Sigmoid colon (tissue), 6 donors: ENCODE measurements at regions not wholly inside any gene's neighbourhood (a gene's known extent, or its start where the extent isn't known, plus 50 kb on each side); places are given as distances from the start of the nearest gene placed in this dataset.

Source experiments
- DNase-seq: peaks from one replicate; pipeline ENCODE4 v3.0.0-alpha.2; 2019
- H3K27ac ChIP-seq, 4 donors: fragments of 200-600 bp; sonication (generic); one replicate each; pipeline ENCODE4 v1.5.1; 2016 to 2019; ENCODE audit warnings: mild to moderate bottlenecking in 1 of 4
- H3K27me3 ChIP-seq, 3 donors: fragments of 200-600 bp; sonication (generic); one replicate each; pipeline ENCODE4 v1.5.1; 2019; ENCODE audit warnings: mild to moderate bottlenecking in 1 of 3
- H3K36me3 ChIP-seq, 4 donors: fragments of 200-600 bp; sonication (generic); one replicate each; pipeline ENCODE4 v1.5.1; 2016 to 2019
- H3K4me1 ChIP-seq, 4 donors: fragments of 200-600 bp; sonication (generic); one replicate each; pipeline ENCODE4 v1.5.1; 2017 to 2019
- H3K4me3 ChIP-seq, 4 donors: fragments of 200-600 bp; sonication (generic); one replicate each; pipeline ENCODE4 v1.5.1; 2017 to 2019; ENCODE audit warnings: mild to moderate bottlenecking in 2 of 4, moderate library complexity in 1 of 4
- H3K9me3 ChIP-seq, 4 donors: fragments of 200-600 bp in 3 of 4; sonication (generic) in 3 of 4; one replicate each; pipeline versions ENCODE4 v1.5.1 to v1.6.1; 2013 to 2019
- CTCF ChIP-seq, 4 experiments: fragments of 450-650 bp in 3 of 4; fragments of 200-600 bp in 1 of 4; IDR thresholded peaks; one replicate each; pipeline ENCODE4 v1.5.1; 2016 to 2019; ENCODE audit warnings: antibody characterized with exemption in 4 of 4, mild to moderate bottlenecking in 3 of 4, moderate library complexity in 2 of 4
- EP300 ChIP-seq, 4 donors: sonication (generic); formaldehyde crosslinking; IDR thresholded peaks; one replicate each; pipeline ENCODE4 v1.6.1; 2017; ENCODE audit warnings: antibody characterized with exemption in 4 of 4
- POLR2A ChIP-seq, 2 donors: fragments of 450-650 bp; IDR thresholded peaks; one replicate each; pipeline ENCODE4 v1.6.1; 2016; ENCODE audit warnings: antibody characterized with exemption in 2 of 2, mild to moderate bottlenecking in 2 of 2, moderate library complexity in 2 of 2
- POLR2AphosphoS5 ChIP-seq, 4 donors: sonication (generic); formaldehyde crosslinking; IDR thresholded peaks; one replicate each; pipeline ENCODE4 v1.6.1; 2017; ENCODE audit warnings: antibody characterized with exemption in 4 of 4
- WGBS, 2 donors: extraction: QIAGEN DNeasy Blood & Tissue Kit; methylation state at CpG; one replicate each; pipeline ENCODE4 v1.1.7; 2013; 5-methylcytosine and 5-hydroxymethylcytosine counted together
- intact Hi-C: fragments of 100-400 bp; cut with DNase I; formaldehyde crosslinking; loops from one replicate; pipeline ENCODE4 v1.15.1; 2023
- donor health status: healthy with polysubstance abuse.
- donor health status: healthy.

DNA sequence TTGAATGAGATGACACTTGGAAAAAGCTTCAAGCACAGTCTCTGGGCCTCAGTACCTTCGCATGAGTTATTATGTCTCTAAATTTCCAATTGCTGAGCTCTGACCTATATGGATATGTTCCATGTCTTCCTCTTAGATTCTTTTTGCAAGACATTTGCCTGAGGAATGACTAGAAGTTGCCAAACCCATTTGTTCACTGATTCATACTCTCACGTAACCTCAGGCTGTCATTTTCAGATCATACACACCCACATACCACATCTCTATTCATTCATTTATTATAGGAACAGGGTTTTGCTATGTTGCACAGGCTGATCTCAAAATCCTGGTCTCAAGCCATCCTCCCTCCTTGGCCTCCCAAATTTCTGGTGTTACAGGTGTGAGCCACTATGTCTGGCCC, 2137.1 kb upstream of the TENM3 start:
- Histone ChIP-seq H3K27ac (no peak overlapping the region), H3K9me3 (no peaks in the 10 kb centered on the region), H3K4me3 (no peak overlapping the region), H3K36me3 (no peaks in the 10 kb centered on the region), H3K4me1 (no peaks in the 10 kb centered on the region), H3K27me3 (no peaks in the 10 kb centered on the region)
- TF ChIP-seq POLR2A (IDR thresholded peaks at IDR 0.05): no peak
- intact Hi-C loops: no loop called here
- DNase-seq: no peak
- WGBS, 2 donors: 87 to 91% methylated on average over 2 of the region's 2 CpGs

DNA sequence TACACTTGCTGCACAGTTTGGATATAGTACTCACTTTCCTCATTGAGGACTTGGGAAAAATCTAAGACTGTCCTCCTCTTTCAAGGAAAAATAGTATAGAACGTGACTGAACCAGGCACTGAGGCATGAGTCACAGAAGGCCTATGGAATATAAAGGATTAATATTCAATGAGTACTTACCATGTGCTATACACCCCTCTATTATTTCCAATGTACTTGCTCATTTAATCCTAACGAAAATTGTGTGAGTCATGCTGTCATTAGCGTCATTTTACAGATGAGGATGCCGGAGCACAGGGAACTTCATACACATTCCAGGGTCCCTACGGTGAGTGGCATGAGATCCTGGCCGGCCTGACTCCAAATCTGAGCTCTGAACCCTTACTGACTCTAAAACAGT, 2136.2 kb upstream of the TENM3 start:
- Histone ChIP-seq H3K27ac (no peak overlapping the region), H3K4me1 (no peaks in the 10 kb centered on the region), H3K4me3 (no peak overlapping the region), H3K9me3 (no peaks in the 10 kb centered on the region), H3K36me3 (no peaks in the 10 kb centered on the region), H3K27me3 (no peaks in the 10 kb centered on the region)
- 87 to 90% methylated on average over 6 of the region's 6 CpGs for WGBS, 2 donors
- no peak for DNase-seq
- TF ChIP-seq POLR2A (IDR thresholded peaks at IDR 0.05): no peak
- no peak for TF ChIP-seq POLR2AphosphoS5 (IDR thresholded peaks at IDR 0.05)
- intact Hi-C loops: no loop called here

GRCh38 chr4:180116840-180117239, 2126.4 kb upstream of the TENM3 start:
- Histone ChIP-seq H3K4me1 (no peaks in the 10 kb centered on the region), H3K27ac (no peak overlapping the region), H3K4me3 (no peak overlapping the region), H3K27me3 (no peaks in the 10 kb centered on the region), H3K9me3 (no peaks in the 10 kb centered on the region), H3K36me3 (no peaks in the 10 kb centered on the region)
- TF ChIP-seq POLR2AphosphoS5 (IDR thresholded peaks at IDR 0.05): no peak
- no peak for DNase-seq
- intact Hi-C loops: no loop called here
- WGBS, 2 donors: 88 to 92% methylated on average over 4 of the region's 4 CpGs

DNA sequence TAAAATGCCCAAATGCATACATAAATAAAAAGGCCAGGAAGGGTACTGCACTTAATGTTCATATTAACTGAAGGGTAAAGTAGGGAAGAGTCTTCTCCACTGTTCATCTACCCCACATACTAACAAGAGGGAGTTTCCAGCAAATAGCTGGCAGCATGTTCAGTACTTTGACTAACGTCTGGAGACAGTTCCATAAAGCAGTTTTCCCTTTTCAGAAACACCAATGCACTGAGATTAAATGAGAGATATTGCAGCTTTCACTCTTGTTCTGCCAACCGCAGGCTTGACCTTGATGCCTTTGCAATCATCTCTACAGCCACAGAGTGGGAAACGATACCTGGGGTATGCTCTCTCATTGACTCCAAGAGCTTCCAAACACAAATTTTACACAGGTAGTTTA, 2123.1 kb upstream of the TENM3 start:
- 83 to 91% methylated on average over 3 of the region's 3 CpGs for WGBS, 2 donors
- no peak for TF ChIP-seq EP300 (IDR thresholded peaks at IDR 0.05)
- no peak for TF ChIP-seq POLR2A (IDR thresholded peaks at IDR 0.05)
- TF ChIP-seq CTCF (IDR thresholded peaks at IDR 0.05): no peak
- TF ChIP-seq POLR2AphosphoS5 (IDR thresholded peaks at IDR 0.05): no peak
- Histone ChIP-seq H3K36me3 (no peaks in the 10 kb centered on the region), H3K27me3 (no peaks in the 10 kb centered on the region), H3K4me3 (no peak overlapping the region), H3K9me3 (no peaks in the 10 kb centered on the region), H3K27ac (no peak overlapping the region), H3K4me1 (no peaks in the 10 kb centered on the region)
- no peak for DNase-seq
- intact Hi-C loops: no loop called here

GRCh38 chr4:180134091-180134866, 2108.9 kb upstream of the TENM3 start:
- WGBS, 2 donors: 15 to 19% methylated on average over 11 of the region's 11 CpGs
- Histone ChIP-seq H3K4me3 (no peak overlapping the region), H3K36me3 (no peaks in the 10 kb centered on the region), H3K27ac (no peak overlapping the region), H3K9me3 (no peaks in the 10 kb centered on the region), H3K27me3 (no peaks in the 10 kb centered on the region), H3K4me1 (no peaks in the 10 kb centered on the region)
- no peak for TF ChIP-seq CTCF (IDR thresholded peaks at IDR 0.05)
- no peak for TF ChIP-seq POLR2A (IDR thresholded peaks at IDR 0.05)
- TF ChIP-seq POLR2AphosphoS5 (IDR thresholded peaks at IDR 0.05): no peak
- no peak for TF ChIP-seq EP300 (IDR thresholded peaks at IDR 0.05)
- DNase-seq: no peak
- intact Hi-C loops: no loop called here

DNA sequence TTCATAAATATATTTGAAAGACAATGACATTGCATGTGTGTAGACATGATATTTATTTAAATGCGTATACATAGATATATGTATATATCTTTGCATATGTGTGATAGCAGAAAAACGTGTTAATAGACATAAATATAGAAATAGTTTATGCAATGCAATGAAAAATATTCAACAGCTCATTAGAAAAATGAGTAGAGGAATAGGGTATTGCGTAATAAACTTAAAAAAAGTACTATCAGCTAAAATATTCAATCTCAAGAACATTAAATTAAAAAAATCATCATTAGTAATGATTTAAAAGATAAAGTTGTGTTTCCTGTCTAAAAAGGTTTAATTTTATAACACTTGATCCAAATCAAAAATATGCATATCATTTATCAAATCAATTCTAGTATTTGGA, 2101.5 kb upstream of the TENM3 start:
- Histone ChIP-seq H3K9me3 (no peaks in the 10 kb centered on the region), H3K4me1 (no peaks in the 10 kb centered on the region), H3K27me3 (no peaks in the 10 kb centered on the region), H3K27ac (no peak overlapping the region), H3K4me3 (no peak overlapping the region), H3K36me3 (no peaks in the 10 kb centered on the region)
- no peak for TF ChIP-seq EP300 (IDR thresholded peaks at IDR 0.05)
- no peak for TF ChIP-seq POLR2A (IDR thresholded peaks at IDR 0.05)
- no peak for TF ChIP-seq POLR2AphosphoS5 (IDR thresholded peaks at IDR 0.05)
- TF ChIP-seq CTCF (IDR thresholded peaks at IDR 0.05): no peak
- intact Hi-C loops: no loop called here
- DNase-seq: no peak
- WGBS, 2 donors: 81 to 82% methylated on average over 3 of the region's 3 CpGs
